Ectodermal cell (in vitro differentiated cells): ENCODE measurements at regions not wholly inside any gene's neighbourhood (a gene's known extent, or its start where the extent isn't known, plus 50 kb on each side); places are given as distances from the start of the nearest gene placed in this dataset.
"Not testable (repeated sequence)": the region's sequence is repeated elsewhere in the genome, so short reads cannot be mapped to it uniquely, and the experiment has no call there.

Experiments used
- H3K27ac ChIP-seq: 2 replicates; pipeline ENCODE4 v1.7.0; 2013; ENCODE audit warnings: mild to moderate bottlenecking, low read depth, low read length; ENCODE audit not compliant: insufficient read depth, poor library complexity, severe bottlenecking
- H3K27me3 ChIP-seq: 2 replicates; pipeline ENCODE4 v1.7.0; 2013; ENCODE audit warnings: mild to moderate bottlenecking, low read length; ENCODE audit not compliant: insufficient read depth, control insufficient read depth, poor library complexity, severe bottlenecking
- H3K36me3 ChIP-seq: one replicate; pipeline ENCODE4 v1.7.0; 2013; ENCODE audit warnings: low read length; ENCODE audit not compliant: control insufficient read depth, insufficient read depth
- H3K4me1 ChIP-seq: one replicate; pipeline ENCODE4 v1.7.0; 2013; ENCODE audit warnings: low read length; ENCODE audit not compliant: control insufficient read depth, insufficient read depth
- H3K4me3 ChIP-seq: 2 replicates; pipeline ENCODE4 v1.7.0; 2013; ENCODE audit warnings: low read depth, low read length, control low read depth; ENCODE audit not compliant: insufficient read depth
- H3K9me3 ChIP-seq: 2 replicates; pipeline ENCODE4 v1.7.0; 2013; ENCODE audit warnings: mild to moderate bottlenecking, low read length, moderate library complexity; ENCODE audit not compliant: control insufficient read depth
- WGBS, 2 experiments: methylation state at CpG; one replicate each; pipeline ENCODE4 v1.1.7; 2013; ENCODE audit warnings: missing lambda C conversion rate in 2 of 2; 5-methylcytosine and 5-hydroxymethylcytosine counted together

GRCh38 chr4:147220833-147221232 is 260.1 kb upstream of the EDNRA start:
- Histone ChIP-seq H3K27ac (no peak overlapping the region), H3K36me3 (no peaks in the 10 kb centered on the region), H3K4me1 (no peaks in the 10 kb centered on the region), H3K9me3 (no peaks in the 10 kb centered on the region), H3K4me3 (no peak overlapping the region), H3K27me3 (no peaks in the 10 kb centered on the region)
- no CpG with 5 or more reads among the region's 1 CpG for WGBS, 2 experiments

GRCh38 chr4:147222906-147223305 is 258.0 kb upstream of the EDNRA start:
- H3K4me3 ChIP-seq, result no peak overlapping the region
- 88 to 91% methylated on average over 4 of the region's 4 CpGs for WGBS, 2 experiments
- no peak overlapping the region for H3K27ac ChIP-seq
- H3K36me3 ChIP-seq, result no peaks in the 10 kb centered on the region
- H3K27me3 ChIP-seq, result no peaks in the 10 kb centered on the region
- no peaks in the 10 kb centered on the region for H3K9me3 ChIP-seq
- H3K4me1 ChIP-seq, result no peaks in the 10 kb centered on the region

GRCh38 chr4:147223576-147223975 is 257.3 kb upstream of the EDNRA start:
- 91 to 92% methylated on average over 5 of the region's 5 CpGs for WGBS, 2 experiments

GRCh38 chr4:147236806-147237205 is 244.1 kb upstream of the EDNRA start:
- Histone ChIP-seq H3K4me1 (no peaks in the 10 kb centered on the region), H3K9me3 (no peaks in the 10 kb centered on the region)
- 88 to 100% methylated on average over 1 to 3 of the region's 3 CpGs for WGBS, 2 experiments

More at GRCh38 chr4:147223576-147223975, 257.3 kb upstream of the EDNRA start:
- H3K9me3 ChIP-seq, result no peaks in the 10 kb centered on the region
- no peaks in the 10 kb centered on the region for H3K36me3 ChIP-seq
- no peak overlapping the region for H3K27ac ChIP-seq
- H3K4me1 ChIP-seq, result no peaks in the 10 kb centered on the region
- no peak overlapping the region for H3K4me3 ChIP-seq
- no peaks in the 10 kb centered on the region for H3K27me3 ChIP-seq

GRCh38 chr4:147244786-147245185 is 236.1 kb upstream of the EDNRA start:
- Histone ChIP-seq H3K27ac (no peak overlapping the region), H3K4me3 (no peak overlapping the region), H3K36me3 (no peaks in the 10 kb centered on the region), H3K9me3 (no peaks in the 10 kb centered on the region), H3K4me1 (no peaks in the 10 kb centered on the region), H3K27me3 (no peaks in the 10 kb centered on the region)
- no CpG with 5 or more reads among the region's 1 CpG for WGBS, 2 experiments

More at GRCh38 chr4:147236806-147237205, 244.1 kb upstream of the EDNRA start:
- Histone ChIP-seq H3K4me3 (no peak overlapping the region), H3K36me3 (no peaks in the 10 kb centered on the region), H3K27me3 (no peaks in the 10 kb centered on the region), H3K27ac (no peak overlapping the region)

GRCh38 chr4:147246096-147246495 is 234.8 kb upstream of the EDNRA start:
- Histone ChIP-seq H3K27ac (no peak overlapping the region), H3K4me3 (no peak overlapping the region), H3K36me3 (no peaks in the 10 kb centered on the region), H3K4me1 (no peaks in the 10 kb centered on the region), H3K9me3 (no peaks in the 10 kb centered on the region), H3K27me3 (no peaks in the 10 kb centered on the region)
- 100% methylated on average over 1 of the region's 1 CpG for WGBS, 2 experiments

- WGBS, 2 experiments, result 82 to 94% methylated on average over 2 of the region's 2 CpGs
These were observed 234.4 kb upstream of the EDNRA start for GRCh38 chr4:147246528-147246927.

GRCh38 chr4:147247579-147247978 is 233.3 kb upstream of the EDNRA start:
- H3K4me3 ChIP-seq, result no peak overlapping the region
- no peaks in the 10 kb centered on the region for H3K4me1 ChIP-seq
- H3K27me3 ChIP-seq, result no peaks in the 10 kb centered on the region
- 80 to 91% methylated on average over 2 of the region's 2 CpGs for WGBS, 2 experiments
- H3K36me3 ChIP-seq, result no peaks in the 10 kb centered on the region
- no peak overlapping the region for H3K27ac ChIP-seq
- no peaks in the 10 kb centered on the region for H3K9me3 ChIP-seq

More at GRCh38 chr4:147246528-147246927, 234.4 kb upstream of the EDNRA start:
- not testable (repeated sequence) for H3K36me3 ChIP-seq, H3K4me3 ChIP-seq, H3K9me3 ChIP-seq, H3K27ac ChIP-seq, H3K27me3 ChIP-seq, H3K4me1 ChIP-seq

- no peak overlapping the region for H3K27ac ChIP-seq
- no peaks in the 10 kb centered on the region for H3K27me3 ChIP-seq
- H3K36me3 ChIP-seq, result no peaks in the 10 kb centered on the region
- H3K4me1 ChIP-seq, result no peaks in the 10 kb centered on the region
- H3K4me3 ChIP-seq, result no peak overlapping the region
- H3K9me3 ChIP-seq, result no peaks in the 10 kb centered on the region
These were observed 230.8 kb upstream of the EDNRA start for GRCh38 chr4:147250062-147250461.

- not testable (repeated sequence) for H3K27ac ChIP-seq, H3K9me3 ChIP-seq, H3K4me3 ChIP-seq, H3K36me3 ChIP-seq, H3K4me1 ChIP-seq, H3K27me3 ChIP-seq
- WGBS, 2 experiments, result 93 to 95% methylated on average over 11 of the region's 11 CpGs
These were observed 225.6 kb upstream of the EDNRA start for GRCh38 chr4:147255268-147255667.

- H3K4me1 ChIP-seq, H3K9me3 ChIP-seq, H3K36me3 ChIP-seq, H3K27me3 ChIP-seq, H3K27ac ChIP-seq, H3K4me3 ChIP-seq: not testable (repeated sequence)
- WGBS, 2 experiments, result no CpG with 5 or more reads among the region's 1 CpG
These were observed 221.6 kb upstream of the EDNRA start for GRCh38 chr4:147259271-147259670.
